Smooth muscle cell (in vitro differentiated cells): ENCODE measurements at regions not wholly inside any gene's neighbourhood (a gene's known extent, or its start where the extent isn't known, plus 50 kb on each side); places are given as distances from the start of the nearest gene placed in this dataset.
A peak's percentile ranks its signal among the peaks of the same experiment; 100 is the strongest.

Experiments
- DNase-seq: peaks from one replicate; lab custom pipeline; 2025; ENCODE audit not compliant: unreplicated experiment; lab: John Stamatoyannopoulos, UW
- H2AFZ ChIP-seq: fragments of 200-600 bp; sonication (generic); 2 replicates; pipeline ENCODE4 v1.6.0; 2016; ENCODE audit warnings: antibody characterized with exemption, low read depth, mild to moderate bottlenecking
- H3F3A ChIP-seq: fragments of 200-600 bp; sonication (generic); 2 replicates; pipeline ENCODE4 v1.6.0; 2017; ENCODE audit warnings: antibody characterized with exemption, low read depth
- H3K27ac ChIP-seq: fragments of 200-600 bp; sonication (generic); 2 replicates; pipeline ENCODE4 v1.5.1; 2016; ENCODE audit warnings: low read depth, mild to moderate bottlenecking
- H3K27me3 ChIP-seq: fragments of 200-600 bp; sonication (generic); 2 replicates; pipeline ENCODE4 v1.6.1; 2016; ENCODE audit warnings: low read depth, mild to moderate bottlenecking
- H3K36me3 ChIP-seq: fragments of 200-600 bp; sonication (generic); 2 replicates; pipeline ENCODE4 v1.5.1; 2016; ENCODE audit warnings: low read depth
- H3K4me1 ChIP-seq: fragments of 200-600 bp; sonication (generic); 2 replicates; pipeline ENCODE4 v1.5.1; 2016; ENCODE audit warnings: low read depth
- H3K4me2 ChIP-seq: fragments of 200-600 bp; sonication (generic); 2 replicates; pipeline ENCODE4 v1.6.0; 2016; ENCODE audit warnings: mild to moderate bottlenecking
- H3K4me3 ChIP-seq: fragments of 200-600 bp; sonication (generic); 2 replicates; pipeline ENCODE4 v1.5.1; 2016; ENCODE audit warnings: mild to moderate bottlenecking
- H3K79me2 ChIP-seq: fragments of 200-600 bp; sonication (generic); 2 replicates; pipeline ENCODE4 v1.6.0; 2016; ENCODE audit warnings: low read depth, mild to moderate bottlenecking
- H3K9ac ChIP-seq: fragments of 200-600 bp; sonication (generic); 2 replicates; pipeline ENCODE4 v1.6.0; 2016; ENCODE audit warnings: low read depth
- H3K9me3 ChIP-seq: fragments of 200-600 bp; sonication (generic); replicated peaks from 2 replicates; pipeline ENCODE4 v1.5.1; 2016; ENCODE audit warnings: low read depth
- H4K20me1 ChIP-seq: fragments of 200-600 bp; sonication (generic); 2 replicates; pipeline ENCODE4 v1.6.0; 2016; ENCODE audit warnings: low read depth
- CTCF ChIP-seq: fragments of 200-600 bp; sonication (generic); IDR thresholded peaks from 2 replicates; pipeline ENCODE4 v1.5.1; 2017; ENCODE audit warnings: borderline replicate concordance, mild to moderate bottlenecking, antibody characterized with exemption; ENCODE audit not compliant: insufficient read depth, poor library complexity, severe bottlenecking
- WGBS: methylation state at CpG from one replicate; pipeline ENCODE4 v1.1.7; 2016; ENCODE audit warnings: low lambda C conversion rate; 5-methylcytosine and 5-hydroxymethylcytosine counted together

- no peak for TF ChIP-seq CTCF
- Histone ChIP-seq H3F3A (no peaks in the 10 kb centered on the region), H3K4me2 (peak overlapping the region; percentile 62), H3K9ac (no peak overlapping the region), H2AFZ (no peak overlapping the region), H3K9me3 (no peaks in the 10 kb centered on the region), H3K36me3 (no peaks in the 10 kb centered on the region), H3K79me2 (no peaks in the 10 kb centered on the region), H4K20me1 (no peaks in the 10 kb centered on the region), H3K27ac (no peak overlapping the region), H3K27me3 (peaks cover 61% of the 10 kb centered on the region), H3K4me1 (peaks cover 11% of the 10 kb centered on the region), H3K4me3 (no peak overlapping the region)
- DNase-seq = no peak
- 34% methylated on average over 12 of the region's 12 CpGs for WGBS
These were observed 97.8 kb upstream of the CPLX2 start for GRCh38 chr5:175773534-175774070.

GRCh38 chr5:175775416-175775815 is 96.0 kb upstream of the CPLX2 start:
- no peak for DNase-seq
- no peaks in the 10 kb centered on the region for H3K79me2 ChIP-seq
- peaks cover 11% of the 10 kb centered on the region for H3K4me1 ChIP-seq
- no peak overlapping the region for H3K4me2 ChIP-seq
- no peaks in the 10 kb centered on the region for H3K9me3 ChIP-seq
- H3K27ac ChIP-seq = no peak overlapping the region
- H2AFZ ChIP-seq = no peak overlapping the region
- no peak overlapping the region for H3K9ac ChIP-seq
- no peak overlapping the region for H3K4me3 ChIP-seq
- H3F3A ChIP-seq = no peaks in the 10 kb centered on the region
- H3K27me3 ChIP-seq = peaks cover 61% of the 10 kb centered on the region
- no peaks in the 10 kb centered on the region for H4K20me1 ChIP-seq
- WGBS = 94% methylated on average over 7 of the region's 7 CpGs
- no peak for TF ChIP-seq CTCF
- H3K36me3 ChIP-seq = no peaks in the 10 kb centered on the region

- H3K4me2 ChIP-seq = no peak overlapping the region
- H3K4me1 ChIP-seq = no peaks in the 10 kb centered on the region
- H3K27ac ChIP-seq = no peak overlapping the region
- no peaks in the 10 kb centered on the region for H3K79me2 ChIP-seq
- no peak overlapping the region for H2AFZ ChIP-seq
- DNase-seq = no peak
- H3K27me3 ChIP-seq = peaks cover 60% of the 10 kb centered on the region
- H3F3A ChIP-seq = no peaks in the 10 kb centered on the region
- H4K20me1 ChIP-seq = no peaks in the 10 kb centered on the region
- no peak for TF ChIP-seq CTCF
- no peak overlapping the region for H3K9ac ChIP-seq
- no peaks in the 10 kb centered on the region for H3K36me3 ChIP-seq
- no peaks in the 10 kb centered on the region for H3K9me3 ChIP-seq
- no peak overlapping the region for H3K4me3 ChIP-seq
- 91% methylated on average over 7 of the region's 7 CpGs for WGBS
These were observed 92.4 kb upstream of the CPLX2 start for GRCh38 chr5:175778951-175779503.

- no peak overlapping the region for H3K9ac ChIP-seq
- H3K36me3 ChIP-seq = no peaks in the 10 kb centered on the region
- no peak for TF ChIP-seq CTCF
- no peaks in the 10 kb centered on the region for H3F3A ChIP-seq
- H3K9me3 ChIP-seq = no peaks in the 10 kb centered on the region
- H3K27me3 ChIP-seq = peaks cover 76% of the 10 kb centered on the region
- H3K4me3 ChIP-seq = no peak overlapping the region
- H3K4me1 ChIP-seq = no peaks in the 10 kb centered on the region
- no peak overlapping the region for H2AFZ ChIP-seq
- no peaks in the 10 kb centered on the region for H4K20me1 ChIP-seq
- H3K27ac ChIP-seq = no peak overlapping the region
- no peak overlapping the region for H3K4me2 ChIP-seq
- no peaks in the 10 kb centered on the region for H3K79me2 ChIP-seq
- DNase-seq = no peak
These were observed 87.6 kb upstream of the CPLX2 start for GRCh38 chr5:175783739-175784138.
